ENCODE measurements at regions not wholly inside any gene's neighbourhood (a gene's known extent, or its start where the extent isn't known, plus 50 kb on each side); places are given as distances from the start of the nearest gene placed in this dataset.

- ChIA-PET POLR2A (no interaction called here), CTCF (interaction anchor here (0.7 to 6.8 kb wide), 24 partner anchors 9 to 161 kb away, joined by 3 to 123 read pairs (median 4); no protein-coding TSS in a partner anchor)
- peak; percentile 32 to 46 for DNase-seq (ENCODE audit: low read depth in 1 of 2, low spot score in 1 of 2)
- Histone ChIP-seq H3K27ac (no peak overlapping the region), H3K4me1 (no peaks in the 10 kb centered on the region), H3K4me2 (no peak overlapping the region), H3K4me3 (no peak overlapping the region), H3K9me3 (no peaks in the 10 kb centered on the region)
- TF ChIP-seq FOSB (CRISPR knock-in tag; IDR thresholded peaks at IDR 0.05) = no peak
- TF ChIP-seq RAD21 (conservative IDR thresholded peaks at IDR 0.05 in 1 of 2, IDR thresholded peaks at IDR 0.05 in 1 of 2) = peak; percentile 53 to 54
- no peak for TF ChIP-seq MYC (IDR thresholded peaks at IDR 0.05; ENCODE audit: borderline replicate concordance, low read length)
- TF ChIP-seq, protein P1, sequence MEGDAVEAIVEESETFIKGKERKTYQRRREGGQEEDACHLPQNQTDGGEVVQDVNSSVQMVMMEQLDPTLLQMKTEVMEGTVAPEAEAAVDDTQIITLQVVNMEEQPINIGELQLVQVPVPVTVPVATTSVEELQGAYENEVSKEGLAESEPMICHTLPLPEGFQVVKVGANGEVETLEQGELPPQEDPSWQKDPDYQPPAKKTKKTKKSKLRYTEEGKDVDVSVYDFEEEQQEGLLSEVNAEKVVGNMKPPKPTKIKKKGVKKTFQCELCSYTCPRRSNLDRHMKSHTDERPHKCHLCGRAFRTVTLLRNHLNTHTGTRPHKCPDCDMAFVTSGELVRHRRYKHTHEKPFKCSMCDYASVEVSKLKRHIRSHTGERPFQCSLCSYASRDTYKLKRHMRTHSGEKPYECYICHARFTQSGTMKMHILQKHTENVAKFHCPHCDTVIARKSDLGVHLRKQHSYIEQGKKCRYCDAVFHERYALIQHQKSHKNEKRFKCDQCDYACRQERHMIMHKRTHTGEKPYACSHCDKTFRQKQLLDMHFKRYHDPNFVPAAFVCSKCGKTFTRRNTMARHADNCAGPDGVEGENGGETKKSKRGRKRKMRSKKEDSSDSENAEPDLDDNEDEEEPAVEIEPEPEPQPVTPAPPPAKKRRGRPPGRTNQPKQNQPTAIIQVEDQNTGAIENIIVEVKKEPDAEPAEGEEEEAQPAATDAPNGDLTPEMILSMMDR (IDR thresholded peaks at IDR 0.05) = peak; percentile 40
- TF ChIP-seq ATOH8 (CRISPR knock-in tag; IDR thresholded peaks at IDR 0.05; ENCODE audit: low read depth) = no peak
- peak; percentile 61 for TF ChIP-seq SMC3 (IDR thresholded peaks at IDR 0.05)
- no peak for FAIRE-seq
- peak; percentile 25 to 86; a peak in 4 of 6 replicates for ATAC-seq
- WGBS (ENCODE audit: missing lambda C conversion rate) = 32% methylated on average over 7 of the region's 7 CpGs
Observed at GRCh38 chr14:22471545-22472121, 117.4 kb downstream of the DAD1 start.

- H3K9me3 ChIP-seq = no peaks in the 10 kb centered on the region
- 73% methylated on average over 8 of the region's 8 CpGs for WGBS (ENCODE audit: missing lambda C conversion rate)
- ATAC-seq (no peak), DNase-seq (ENCODE audit: low read depth in 1 of 2, low spot score in 1 of 2) (no peak), FAIRE-seq (no peak)
- CTCF ChIA-PET = interaction anchor here (0.9 to 6.8 kb wide), 4 partner anchors 33 to 183 kb away, joined by 3 to 123 read pairs (median 19); no protein-coding TSS in a partner anchor
- no peak overlapping the region for H3K27ac ChIP-seq
- H3K4me1 ChIP-seq = no peaks in the 10 kb centered on the region
- H3K4me3 ChIP-seq = no peak overlapping the region
- H3K4me2 ChIP-seq = no peak overlapping the region
- POLR2A ChIA-PET = no interaction called here
- peak; percentile 58; the same call in 1 of the 2 replicates for TF ChIP-seq REST (IDR thresholded peaks at IDR 0.05)
- TF ChIP-seq, protein P2, sequence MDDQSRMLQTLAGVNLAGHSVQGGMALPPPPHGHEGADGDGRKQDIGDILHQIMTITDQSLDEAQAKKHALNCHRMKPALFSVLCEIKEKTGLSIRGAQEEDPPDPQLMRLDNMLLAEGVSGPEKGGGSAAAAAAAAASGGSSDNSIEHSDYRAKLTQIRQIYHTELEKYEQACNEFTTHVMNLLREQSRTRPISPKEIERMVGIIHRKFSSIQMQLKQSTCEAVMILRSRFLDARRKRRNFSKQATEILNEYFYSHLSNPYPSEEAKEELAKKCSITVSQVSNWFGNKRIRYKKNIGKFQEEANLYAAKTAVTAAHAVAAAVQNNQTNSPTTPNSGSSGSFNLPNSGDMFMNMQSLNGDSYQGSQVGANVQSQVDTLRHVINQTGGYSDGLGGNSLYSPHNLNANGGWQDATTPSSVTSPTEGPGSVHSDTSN (IDR thresholded peaks at IDR 0.05) = no peak
Observed at GRCh38 chr14:22469538-22470303, 119.3 kb downstream of the DAD1 start.

DNA sequence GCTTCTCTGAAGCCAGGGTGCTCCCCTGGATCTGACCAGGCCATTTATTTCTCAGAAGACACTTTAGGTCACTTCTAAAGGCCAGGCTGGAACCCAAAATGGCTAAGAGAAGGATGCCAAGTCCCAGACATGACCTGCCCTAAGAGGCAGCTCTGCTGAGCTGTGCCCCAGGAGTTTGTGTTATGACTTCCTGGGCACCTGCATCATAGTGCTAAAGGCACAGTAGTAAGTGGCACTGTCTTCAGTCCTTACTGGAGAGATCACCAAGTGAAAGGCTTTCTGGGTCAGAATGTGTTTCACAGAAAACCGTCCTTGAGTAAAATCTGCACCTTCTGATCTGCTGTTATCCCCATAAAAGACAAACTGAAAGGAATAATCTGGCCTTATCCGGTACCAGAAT lies 120.2 kb downstream of the DAD1 start:
- POLR2A ChIA-PET = no interaction called here
- no peak for FAIRE-seq
- 78% methylated on average over 2 of the region's 2 CpGs for WGBS (ENCODE audit: missing lambda C conversion rate)

More for the DNA sequence above, 120.2 kb downstream of the DAD1 start:
- CTCF ChIA-PET = interaction anchor here (1.0 to 6.8 kb wide), 2 partner anchors 8 to 150 kb away, joined by 4 to 32 read pairs; no protein-coding TSS in a partner anchor
- H3K4me2 ChIP-seq = no peak overlapping the region
- no peaks in the 10 kb centered on the region for H3K9me3 ChIP-seq
- no peaks in the 10 kb centered on the region for H3K4me1 ChIP-seq
- DNase-seq (ENCODE audit: low read depth in 1 of 2, low spot score in 1 of 2) (no peak), ATAC-seq (no peak)
- TF ChIP-seq NR3C1 (IDR thresholded peaks at IDR 0.05) (no peak), EHMT2 (IDR thresholded peaks at IDR 0.05; ENCODE audit: low read depth) (no peak), POLR2A (IDR thresholded peaks at IDR 0.05; ENCODE audit: low read length) (no peak), TP53 (CRISPR knock-in tag; IDR thresholded peaks at IDR 0.05) (no peak), BCL3 (IDR thresholded peaks at IDR 0.05) (no peak), NPAS2 (CRISPR knock-in tag; IDR thresholded peaks at IDR 0.05; ENCODE audit: borderline replicate concordance) (no peak), BHLHE40 (IDR thresholded peaks at IDR 0.05; ENCODE audit: low read depth, low read length) (no peak), POLR2AphosphoS2 (conservative IDR thresholded peaks at IDR 0.05; ENCODE audit: low read length) (no peak), HOXA7 (CRISPR knock-in tag; IDR thresholded peaks at IDR 0.05) (no peak), ZFP36 (IDR thresholded peaks at IDR 0.05; ENCODE audit: borderline replicate concordance, partially characterized antibody) (no peak)
- TF ChIP-seq, protein P3, sequence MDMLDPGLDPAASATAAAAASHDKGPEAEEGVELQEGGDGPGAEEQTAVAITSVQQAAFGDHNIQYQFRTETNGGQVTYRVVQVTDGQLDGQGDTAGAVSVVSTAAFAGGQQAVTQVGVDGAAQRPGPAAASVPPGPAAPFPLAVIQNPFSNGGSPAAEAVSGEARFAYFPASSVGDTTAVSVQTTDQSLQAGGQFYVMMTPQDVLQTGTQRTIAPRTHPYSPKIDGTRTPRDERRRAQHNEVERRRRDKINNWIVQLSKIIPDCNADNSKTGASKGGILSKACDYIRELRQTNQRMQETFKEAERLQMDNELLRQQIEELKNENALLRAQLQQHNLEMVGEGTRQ (IDR thresholded peaks at IDR 0.05) = no peak
- no peak overlapping the region for H3K4me3 ChIP-seq
- H3K27ac ChIP-seq = no peak overlapping the region
